Ishikawa (cell line): ENCODE measurements at regions not wholly inside any gene's neighbourhood (a gene's known extent, or its start where the extent isn't known, plus 50 kb on each side); places are given as distances from the start of the nearest gene placed in this dataset.

ENCODE experiments used
- CEBPB ChIP-seq: IDR thresholded peaks from 2 replicates; pipeline ENCODE4 v1.6.1; 2012
- CREB1 ChIP-seq: IDR thresholded peaks from 2 replicates; pipeline ENCODE4 v1.6.1; 2012; ENCODE audit warnings: low read depth
- EP300 ChIP-seq: IDR thresholded peaks from 2 replicates; pipeline ENCODE4 v1.6.1; 2012; ENCODE audit warnings: borderline replicate concordance
- FOXM1 ChIP-seq: IDR thresholded peaks from 2 replicates; pipeline ENCODE4 v1.6.1; 2012; ENCODE audit warnings: low read depth, borderline replicate concordance
- MAX ChIP-seq: IDR thresholded peaks from 2 replicates; pipeline ENCODE4 v1.6.1; 2012
- NFIC ChIP-seq: IDR thresholded peaks from 2 replicates; pipeline ENCODE4 v1.6.1; 2012
- RAD21 ChIP-seq: IDR thresholded peaks from 2 replicates; pipeline ENCODE4 v1.6.1; 2012; ENCODE audit warnings: low read depth
- TAF1 ChIP-seq: IDR thresholded peaks from 2 replicates; pipeline ENCODE4 v1.6.1; 2012; ENCODE audit warnings: low read depth, mild to moderate bottlenecking
- TCF12 ChIP-seq: IDR thresholded peaks from 2 replicates; pipeline ENCODE4 v1.6.1; 2012; ENCODE audit warnings: low read depth
- TEAD4 ChIP-seq: IDR thresholded peaks from 2 replicates; pipeline ENCODE4 v1.6.1; 2012
- YY1 ChIP-seq: IDR thresholded peaks from 2 replicates; pipeline ENCODE4 v1.6.1; 2012; ENCODE audit warnings: low read depth
- ZBTB7A ChIP-seq: IDR thresholded peaks from 2 replicates; pipeline ENCODE4 v1.6.1; 2012; ENCODE audit warnings: low read depth
- TF ChIP-seq, protein P1 (sequence below): IDR thresholded peaks from 2 replicates; pipeline ENCODE4 v1.6.1; 2012; ENCODE audit warnings: low read depth, mild to moderate bottlenecking
- TF ChIP-seq, protein P2 (sequence below): IDR thresholded peaks from 2 replicates; pipeline ENCODE4 v1.6.1; 2012

GRCh38 chr18:980586-980985 lies 75.9 kb downstream of the ADCYAP1 start:
- TF ChIP-seq, protein P1, sequence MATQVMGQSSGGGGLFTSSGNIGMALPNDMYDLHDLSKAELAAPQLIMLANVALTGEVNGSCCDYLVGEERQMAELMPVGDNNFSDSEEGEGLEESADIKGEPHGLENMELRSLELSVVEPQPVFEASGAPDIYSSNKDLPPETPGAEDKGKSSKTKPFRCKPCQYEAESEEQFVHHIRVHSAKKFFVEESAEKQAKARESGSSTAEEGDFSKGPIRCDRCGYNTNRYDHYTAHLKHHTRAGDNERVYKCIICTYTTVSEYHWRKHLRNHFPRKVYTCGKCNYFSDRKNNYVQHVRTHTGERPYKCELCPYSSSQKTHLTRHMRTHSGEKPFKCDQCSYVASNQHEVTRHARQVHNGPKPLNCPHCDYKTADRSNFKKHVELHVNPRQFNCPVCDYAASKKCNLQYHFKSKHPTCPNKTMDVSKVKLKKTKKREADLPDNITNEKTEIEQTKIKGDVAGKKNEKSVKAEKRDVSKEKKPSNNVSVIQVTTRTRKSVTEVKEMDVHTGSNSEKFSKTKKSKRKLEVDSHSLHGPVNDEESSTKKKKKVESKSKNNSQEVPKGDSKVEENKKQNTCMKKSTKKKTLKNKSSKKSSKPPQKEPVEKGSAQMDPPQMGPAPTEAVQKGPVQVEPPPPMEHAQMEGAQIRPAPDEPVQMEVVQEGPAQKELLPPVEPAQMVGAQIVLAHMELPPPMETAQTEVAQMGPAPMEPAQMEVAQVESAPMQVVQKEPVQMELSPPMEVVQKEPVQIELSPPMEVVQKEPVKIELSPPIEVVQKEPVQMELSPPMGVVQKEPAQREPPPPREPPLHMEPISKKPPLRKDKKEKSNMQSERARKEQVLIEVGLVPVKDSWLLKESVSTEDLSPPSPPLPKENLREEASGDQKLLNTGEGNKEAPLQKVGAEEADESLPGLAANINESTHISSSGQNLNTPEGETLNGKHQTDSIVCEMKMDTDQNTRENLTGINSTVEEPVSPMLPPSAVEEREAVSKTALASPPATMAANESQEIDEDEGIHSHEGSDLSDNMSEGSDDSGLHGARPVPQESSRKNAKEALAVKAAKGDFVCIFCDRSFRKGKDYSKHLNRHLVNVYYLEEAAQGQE = no peak
- TF ChIP-seq FOXM1 = no peak
- no peak for TF ChIP-seq TAF1
- no peak for TF ChIP-seq TCF12
- TF ChIP-seq, protein P2, sequence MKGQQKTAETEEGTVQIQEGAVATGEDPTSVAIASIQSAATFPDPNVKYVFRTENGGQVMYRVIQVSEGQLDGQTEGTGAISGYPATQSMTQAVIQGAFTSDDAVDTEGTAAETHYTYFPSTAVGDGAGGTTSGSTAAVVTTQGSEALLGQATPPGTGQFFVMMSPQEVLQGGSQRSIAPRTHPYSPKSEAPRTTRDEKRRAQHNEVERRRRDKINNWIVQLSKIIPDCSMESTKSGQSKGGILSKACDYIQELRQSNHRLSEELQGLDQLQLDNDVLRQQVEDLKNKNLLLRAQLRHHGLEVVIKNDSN = no peak
- TF ChIP-seq ZBTB7A = no peak
- TF ChIP-seq RAD21 = no peak
- TF ChIP-seq NFIC = no peak
- TF ChIP-seq YY1 = no peak
- TF ChIP-seq EP300 = no peak
- TF ChIP-seq MAX = no peak
- no peak for TF ChIP-seq TEAD4
- no peak for TF ChIP-seq CREB1
- TF ChIP-seq CEBPB = no peak
